ENCODE measurements at regions not wholly inside any gene's neighbourhood (a gene's known extent, or its start where the extent isn't known, plus 50 kb on each side); places are given as distances from the start of the nearest gene placed in this dataset.
"Not testable (repeated sequence)": the region's sequence is repeated elsewhere in the genome, so short reads cannot be mapped to it uniquely, and the experiment has no call there.

DNA sequence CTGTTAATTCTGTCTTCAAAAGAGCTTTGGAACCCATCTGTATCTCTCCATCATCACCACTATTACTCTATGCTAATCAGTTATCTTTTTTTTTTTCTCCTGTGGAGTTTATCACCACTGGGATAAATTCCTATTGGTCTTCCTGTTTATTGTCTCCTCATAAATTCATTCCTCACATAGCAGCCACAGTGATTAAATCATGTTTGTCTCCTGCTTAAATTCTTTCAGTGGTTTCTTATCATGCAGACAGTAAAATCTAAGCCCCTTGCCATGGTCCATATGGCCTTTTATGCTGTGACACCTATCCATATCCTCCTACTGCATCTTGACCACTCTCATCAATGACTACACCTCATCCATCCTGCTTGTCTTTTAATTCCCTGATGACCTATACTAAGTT, 239.8 kb upstream of the ZEB2 start:
- H3K4me3 Mint-ChIP-seq: no peak overlapping the region
- no peak overlapping the region for H3K27ac Mint-ChIP-seq
- TF ChIP-seq, protein P1, sequence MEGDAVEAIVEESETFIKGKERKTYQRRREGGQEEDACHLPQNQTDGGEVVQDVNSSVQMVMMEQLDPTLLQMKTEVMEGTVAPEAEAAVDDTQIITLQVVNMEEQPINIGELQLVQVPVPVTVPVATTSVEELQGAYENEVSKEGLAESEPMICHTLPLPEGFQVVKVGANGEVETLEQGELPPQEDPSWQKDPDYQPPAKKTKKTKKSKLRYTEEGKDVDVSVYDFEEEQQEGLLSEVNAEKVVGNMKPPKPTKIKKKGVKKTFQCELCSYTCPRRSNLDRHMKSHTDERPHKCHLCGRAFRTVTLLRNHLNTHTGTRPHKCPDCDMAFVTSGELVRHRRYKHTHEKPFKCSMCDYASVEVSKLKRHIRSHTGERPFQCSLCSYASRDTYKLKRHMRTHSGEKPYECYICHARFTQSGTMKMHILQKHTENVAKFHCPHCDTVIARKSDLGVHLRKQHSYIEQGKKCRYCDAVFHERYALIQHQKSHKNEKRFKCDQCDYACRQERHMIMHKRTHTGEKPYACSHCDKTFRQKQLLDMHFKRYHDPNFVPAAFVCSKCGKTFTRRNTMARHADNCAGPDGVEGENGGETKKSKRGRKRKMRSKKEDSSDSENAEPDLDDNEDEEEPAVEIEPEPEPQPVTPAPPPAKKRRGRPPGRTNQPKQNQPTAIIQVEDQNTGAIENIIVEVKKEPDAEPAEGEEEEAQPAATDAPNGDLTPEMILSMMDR (IDR thresholded peaks at IDR 0.05; ENCODE audit: unreplicated experiment): no peak
- H3K9me3 Mint-ChIP-seq: peaks cover 31% of the 10 kb centered on the region
- H3K4me1 Mint-ChIP-seq: peaks cover 2% of the 10 kb centered on the region
- DNase-seq (ENCODE audit: low spot score in 2 of 2, unreplicated experiment in 2 of 2): no peak
- H3K27me3 Mint-ChIP-seq (ENCODE audit: low read depth): no peaks in the 10 kb centered on the region
- H3K36me3 Mint-ChIP-seq: peaks cover 1% of the 10 kb centered on the region

DNA sequence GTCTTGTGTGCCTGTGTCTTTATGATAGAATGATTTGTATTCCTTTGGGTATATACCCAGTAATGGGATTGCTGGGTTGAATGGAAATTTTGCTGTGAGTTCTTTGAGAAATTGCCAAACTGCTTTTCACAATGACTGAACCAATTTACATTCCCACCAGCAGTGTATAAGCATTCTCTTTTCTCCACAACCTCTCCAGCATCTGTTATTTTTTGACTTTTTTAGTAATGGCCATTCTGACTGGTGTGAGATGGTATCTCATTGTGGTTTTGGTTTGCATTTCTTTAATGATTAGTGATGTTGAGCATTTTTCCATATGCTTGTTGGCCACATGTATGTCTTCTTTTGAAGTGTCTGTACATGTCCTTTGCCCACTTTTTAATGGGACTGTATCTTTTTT, 238.3 kb upstream of the ZEB2 start:
- not testable (repeated sequence) for H3K4me3 Mint-ChIP-seq; H3K27ac Mint-ChIP-seq; DNase-seq (ENCODE audit: low spot score in 2 of 2, unreplicated experiment in 2 of 2); H3K27me3 Mint-ChIP-seq (ENCODE audit: low read depth); H3K4me1 Mint-ChIP-seq; H3K36me3 Mint-ChIP-seq
- H3K9me3 Mint-ChIP-seq: peaks cover 31% of the 10 kb centered on the region

DNA sequence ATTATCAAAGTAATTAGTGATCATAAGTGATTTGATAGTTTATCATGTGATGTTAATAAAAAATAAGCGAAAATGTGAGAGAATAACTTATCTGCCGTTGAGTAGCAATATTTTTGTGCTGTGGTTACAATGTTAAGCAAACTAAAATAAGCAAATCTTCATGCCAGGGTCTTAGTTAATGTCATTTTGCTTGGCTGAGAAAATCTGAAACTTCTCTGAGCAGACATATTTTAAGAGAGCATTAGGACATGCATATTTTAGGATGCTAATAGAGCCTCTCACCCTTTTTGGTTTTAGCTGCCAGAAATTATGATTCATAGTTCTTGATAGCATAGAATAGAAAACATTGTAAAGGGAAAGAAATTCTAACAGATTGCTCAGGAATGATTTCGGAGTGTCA, 233.5 kb upstream of the ZEB2 start:
- H3K9me3 Mint-ChIP-seq: peaks cover 39% of the 10 kb centered on the region
- peaks cover 8% of the 10 kb centered on the region for H3K4me1 Mint-ChIP-seq
- no peak for DNase-seq (ENCODE audit: low spot score in 2 of 2, unreplicated experiment in 2 of 2)
- H3K4me3 Mint-ChIP-seq: no peak overlapping the region
- H3K36me3 Mint-ChIP-seq: peaks cover 20% of the 10 kb centered on the region
- H3K27me3 Mint-ChIP-seq (ENCODE audit: low read depth): no peaks in the 10 kb centered on the region
- TF ChIP-seq, protein P1 (IDR thresholded peaks at IDR 0.05; ENCODE audit: unreplicated experiment): no peak
- H3K27ac Mint-ChIP-seq: no peak overlapping the region

DNA sequence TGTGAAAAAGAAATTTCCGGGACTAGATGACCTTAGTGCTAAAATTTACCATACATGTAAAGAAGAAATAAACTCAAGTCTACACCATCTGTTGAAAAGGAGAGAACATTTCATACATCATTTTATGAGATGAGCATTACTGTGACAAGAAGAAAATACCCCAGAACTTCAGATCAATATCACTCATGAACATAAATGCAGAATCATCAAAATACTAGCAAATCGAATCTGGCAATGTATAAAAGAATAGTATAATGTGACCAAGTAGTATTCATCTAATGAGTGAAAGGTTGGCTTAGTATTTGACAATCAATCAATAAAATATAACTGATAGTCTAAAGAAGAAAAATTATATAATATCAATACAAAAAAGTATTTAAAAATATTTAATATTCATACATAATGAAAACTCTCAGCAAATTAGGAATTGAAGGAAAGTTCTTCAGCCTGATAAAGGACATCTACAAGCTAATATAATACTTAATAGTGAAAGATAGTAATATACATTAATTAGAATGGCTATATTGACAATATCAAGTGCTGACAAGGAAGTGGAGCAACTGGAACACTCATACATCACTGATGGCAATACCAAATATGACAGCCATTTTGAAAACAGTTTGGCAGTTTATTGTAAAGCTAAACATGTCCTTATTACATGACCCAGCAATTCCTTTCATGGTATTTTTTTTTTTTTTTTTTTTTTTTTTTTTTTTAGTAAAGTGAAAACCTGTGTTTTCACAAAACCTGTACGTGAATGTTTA, 231.4 kb upstream of the ZEB2 start:
- Mint-ChIP-seq H3K4me3 (no peak overlapping the region), H3K27ac (no peak overlapping the region), H3K36me3 (peaks cover 38% of the 10 kb centered on the region), H3K4me1 (peaks cover 8% of the 10 kb centered on the region), H3K9me3 (peaks cover 50% of the 10 kb centered on the region), H3K27me3 (ENCODE audit: low read depth) (no peaks in the 10 kb centered on the region)
- DNase-seq (ENCODE audit: low spot score in 2 of 2, unreplicated experiment in 2 of 2): no peak
- TF ChIP-seq, protein P1 (IDR thresholded peaks at IDR 0.05; ENCODE audit: unreplicated experiment): no peak

DNA sequence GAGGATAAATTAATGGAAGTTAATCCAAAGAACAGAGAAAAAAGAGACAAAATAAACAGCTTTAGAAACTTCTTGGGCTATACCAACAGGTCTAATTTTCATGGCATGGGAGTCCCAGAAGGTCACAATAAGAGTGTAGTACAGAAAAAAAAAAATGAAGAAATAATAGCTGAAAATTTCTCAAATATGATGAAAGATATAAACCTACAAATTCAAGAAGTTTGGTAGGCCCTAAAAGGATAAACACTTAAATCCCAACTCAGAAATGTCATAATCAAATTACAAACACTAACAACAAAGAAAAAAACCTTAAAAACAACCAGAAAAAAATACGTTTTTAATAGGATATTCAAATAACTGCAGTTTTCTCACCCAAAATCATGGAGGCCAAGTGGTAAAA, 229.3 kb upstream of the ZEB2 start:
- no peaks in the 10 kb centered on the region for H3K27me3 Mint-ChIP-seq (ENCODE audit: low read depth)
- H3K27ac Mint-ChIP-seq: no peak overlapping the region
- H3K4me1 Mint-ChIP-seq: peaks cover 8% of the 10 kb centered on the region
- H3K9me3 Mint-ChIP-seq: peaks cover 65% of the 10 kb centered on the region
- no peak for DNase-seq (ENCODE audit: low spot score in 2 of 2, unreplicated experiment in 2 of 2)
- no peak overlapping the region for H3K4me3 Mint-ChIP-seq
- TF ChIP-seq, protein P1 (IDR thresholded peaks at IDR 0.05; ENCODE audit: unreplicated experiment): no peak
- H3K36me3 Mint-ChIP-seq: peaks cover 40% of the 10 kb centered on the region

DNA sequence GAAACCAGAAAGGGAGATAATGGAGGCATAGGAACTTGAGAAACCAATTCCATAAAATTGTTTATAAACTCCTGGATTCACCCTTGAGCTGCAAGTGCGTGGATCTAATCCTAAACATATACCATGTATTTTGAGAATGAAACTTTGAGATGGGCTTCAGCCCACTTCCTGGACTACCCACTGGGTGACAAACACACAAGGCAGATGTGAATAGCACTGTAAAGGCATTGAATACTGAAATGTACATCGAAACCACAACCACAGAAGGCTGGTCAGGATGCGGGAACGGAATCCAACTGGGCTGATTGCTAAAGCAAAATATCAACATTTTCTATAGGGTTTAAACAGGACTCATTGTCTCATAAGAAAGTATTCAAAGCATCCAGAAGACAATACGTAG, 228.5 kb upstream of the ZEB2 start:
- Mint-ChIP-seq H3K4me1 (peaks cover 6% of the 10 kb centered on the region), H3K27me3 (ENCODE audit: low read depth) (no peaks in the 10 kb centered on the region), H3K4me3 (no peak overlapping the region), H3K36me3 (peaks cover 40% of the 10 kb centered on the region), H3K9me3 (peaks cover 66% of the 10 kb centered on the region), H3K27ac (no peak overlapping the region)
- TF ChIP-seq, protein P1 (IDR thresholded peaks at IDR 0.05; ENCODE audit: unreplicated experiment): no peak
- DNase-seq (ENCODE audit: low spot score in 2 of 2, unreplicated experiment in 2 of 2): no peak

All from mesothelial cell of epicardium (in vitro differentiated cells).